Endothelial cell (in vitro differentiated cells): ENCODE measurements at regions not wholly inside any gene's neighbourhood (a gene's known extent, or its start where the extent isn't known, plus 50 kb on each side); places are given as distances from the start of the nearest gene placed in this dataset.
A peak's percentile ranks its signal among the peaks of the same experiment; 100 is the strongest.

Source experiments
- DNase-seq: peaks from one replicate; pipeline ENCODE4 v3.0.0; 2021; ENCODE audit warnings: low spot score
- H3K27ac Mint-ChIP-seq: one replicate; pipeline ENCODE4 v1.8.0; 2021; ENCODE audit warnings: mixed read lengths, inconsistent platforms; ENCODE audit not compliant: unreplicated experiment
- H3K27me3 Mint-ChIP-seq: one replicate; pipeline ENCODE4 v1.8.0; 2021; ENCODE audit warnings: mild to moderate bottlenecking, moderate library complexity, mixed read lengths, inconsistent platforms; ENCODE audit not compliant: unreplicated experiment
- H3K36me3 Mint-ChIP-seq: one replicate; pipeline ENCODE4 v1.8.0; 2021; ENCODE audit warnings: mild to moderate bottlenecking, low read depth, mixed read lengths, inconsistent platforms; ENCODE audit not compliant: unreplicated experiment
- H3K4me1 Mint-ChIP-seq: one replicate; pipeline ENCODE4 v1.8.0; 2021; ENCODE audit warnings: mild to moderate bottlenecking, mixed read lengths, inconsistent platforms; ENCODE audit not compliant: unreplicated experiment
- H3K4me3 Mint-ChIP-seq: one replicate; pipeline ENCODE4 v1.8.0; 2021; ENCODE audit warnings: mild to moderate bottlenecking, mixed read lengths, inconsistent platforms; ENCODE audit not compliant: unreplicated experiment
- H3K9me3 Mint-ChIP-seq: one replicate; pipeline ENCODE4 v1.8.0; 2021; ENCODE audit warnings: mixed read lengths, inconsistent platforms; ENCODE audit not compliant: unreplicated experiment
- TF ChIP-seq, protein P1 (sequence below): fragments of 200-600 bp; sonication (generic); IDR thresholded peaks from one replicate; pipeline ENCODE4 v1.5.0; 2021; ENCODE audit warnings: antibody characterized with exemption; ENCODE audit not compliant: unreplicated experiment

DNA sequence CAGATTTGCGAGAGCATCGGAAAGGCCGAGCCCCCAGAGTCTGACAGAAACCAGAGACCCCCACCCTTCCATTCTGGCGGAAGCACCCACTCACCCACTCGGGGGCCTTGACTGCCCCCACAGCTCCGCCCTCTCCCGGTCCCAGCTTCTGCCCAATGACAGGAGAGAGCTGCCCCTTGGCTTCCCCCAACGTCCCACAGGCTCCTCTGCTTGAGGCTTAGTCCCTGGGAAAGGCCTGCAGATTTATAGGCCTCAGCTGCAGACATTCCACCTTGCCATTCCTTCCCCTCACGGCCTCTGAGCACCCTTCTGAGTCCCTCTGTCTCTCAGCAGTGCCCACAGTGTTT, 125.0 kb upstream of the NCAM1 start:
- Mint-ChIP-seq H3K4me1 (peaks cover 8% of the 10 kb centered on the region), H3K9me3 (no peaks in the 10 kb centered on the region), H3K27me3 (no peaks in the 10 kb centered on the region), H3K36me3 (no peaks in the 10 kb centered on the region), H3K4me3 (no peak overlapping the region), H3K27ac (no peak overlapping the region)
- TF ChIP-seq, protein P1, sequence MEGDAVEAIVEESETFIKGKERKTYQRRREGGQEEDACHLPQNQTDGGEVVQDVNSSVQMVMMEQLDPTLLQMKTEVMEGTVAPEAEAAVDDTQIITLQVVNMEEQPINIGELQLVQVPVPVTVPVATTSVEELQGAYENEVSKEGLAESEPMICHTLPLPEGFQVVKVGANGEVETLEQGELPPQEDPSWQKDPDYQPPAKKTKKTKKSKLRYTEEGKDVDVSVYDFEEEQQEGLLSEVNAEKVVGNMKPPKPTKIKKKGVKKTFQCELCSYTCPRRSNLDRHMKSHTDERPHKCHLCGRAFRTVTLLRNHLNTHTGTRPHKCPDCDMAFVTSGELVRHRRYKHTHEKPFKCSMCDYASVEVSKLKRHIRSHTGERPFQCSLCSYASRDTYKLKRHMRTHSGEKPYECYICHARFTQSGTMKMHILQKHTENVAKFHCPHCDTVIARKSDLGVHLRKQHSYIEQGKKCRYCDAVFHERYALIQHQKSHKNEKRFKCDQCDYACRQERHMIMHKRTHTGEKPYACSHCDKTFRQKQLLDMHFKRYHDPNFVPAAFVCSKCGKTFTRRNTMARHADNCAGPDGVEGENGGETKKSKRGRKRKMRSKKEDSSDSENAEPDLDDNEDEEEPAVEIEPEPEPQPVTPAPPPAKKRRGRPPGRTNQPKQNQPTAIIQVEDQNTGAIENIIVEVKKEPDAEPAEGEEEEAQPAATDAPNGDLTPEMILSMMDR: no peak
- DNase-seq: no peak

DNA sequence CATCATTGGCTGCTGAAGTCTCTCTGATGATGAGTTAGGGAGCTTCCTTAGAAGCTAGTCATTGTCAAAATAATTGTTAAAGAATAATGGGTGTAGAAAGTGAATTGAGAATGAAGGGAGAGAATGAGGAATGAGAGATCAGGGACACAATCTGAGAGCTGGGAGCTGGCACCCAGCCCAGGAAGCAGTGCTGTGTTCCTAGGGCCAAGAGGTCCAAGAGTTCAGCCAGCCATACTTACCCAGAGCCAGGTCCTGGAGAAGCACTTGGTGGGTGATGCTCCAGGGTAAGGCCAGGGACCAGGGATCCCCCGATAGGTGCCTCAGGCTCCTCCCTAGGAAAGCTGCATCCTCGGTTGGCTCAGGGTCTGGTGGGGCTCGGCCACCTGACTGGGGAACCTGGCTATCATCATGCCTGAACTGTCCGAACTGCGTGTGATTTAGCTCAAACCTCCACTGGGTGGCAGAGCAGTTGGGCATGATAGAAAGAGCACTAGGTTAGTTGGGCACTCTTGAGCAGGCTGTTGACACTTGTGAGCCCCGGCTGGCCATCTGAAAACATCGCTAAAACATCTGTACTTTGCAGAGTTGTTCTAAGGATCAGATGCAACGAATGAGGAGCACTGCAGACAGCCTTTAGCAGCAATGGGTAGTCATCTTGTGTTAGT, 123.9 kb upstream of the NCAM1 start:
- no peak overlapping the region for H3K27ac Mint-ChIP-seq
- no peaks in the 10 kb centered on the region for H3K27me3 Mint-ChIP-seq
- H3K4me1 Mint-ChIP-seq: peaks cover 8% of the 10 kb centered on the region
- TF ChIP-seq, protein P1: no peak
- H3K4me3 Mint-ChIP-seq: no peak overlapping the region
- no peaks in the 10 kb centered on the region for H3K9me3 Mint-ChIP-seq
- DNase-seq: peak; percentile 8
- no peaks in the 10 kb centered on the region for H3K36me3 Mint-ChIP-seq

DNA sequence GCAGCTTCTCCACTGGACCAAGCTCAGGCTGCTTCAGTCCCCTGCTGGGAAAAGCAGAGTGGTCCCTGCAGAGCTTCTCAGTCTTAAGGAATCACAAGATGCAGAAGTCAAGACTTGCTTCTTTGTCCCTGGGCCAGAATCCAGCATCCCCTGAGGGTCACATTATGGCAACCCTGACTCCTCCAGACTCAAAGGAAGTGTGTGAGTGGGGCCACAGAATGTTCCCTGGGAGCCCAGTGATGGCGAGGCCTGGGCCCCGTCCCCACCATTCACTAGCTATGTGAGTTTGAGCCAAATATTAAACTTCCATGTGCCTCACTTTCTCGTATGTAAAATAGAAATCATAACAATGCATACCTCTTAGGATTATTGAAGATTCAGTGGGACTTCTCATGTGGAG, 122.2 kb upstream of the NCAM1 start:
- H3K9me3 Mint-ChIP-seq: no peaks in the 10 kb centered on the region

DNA sequence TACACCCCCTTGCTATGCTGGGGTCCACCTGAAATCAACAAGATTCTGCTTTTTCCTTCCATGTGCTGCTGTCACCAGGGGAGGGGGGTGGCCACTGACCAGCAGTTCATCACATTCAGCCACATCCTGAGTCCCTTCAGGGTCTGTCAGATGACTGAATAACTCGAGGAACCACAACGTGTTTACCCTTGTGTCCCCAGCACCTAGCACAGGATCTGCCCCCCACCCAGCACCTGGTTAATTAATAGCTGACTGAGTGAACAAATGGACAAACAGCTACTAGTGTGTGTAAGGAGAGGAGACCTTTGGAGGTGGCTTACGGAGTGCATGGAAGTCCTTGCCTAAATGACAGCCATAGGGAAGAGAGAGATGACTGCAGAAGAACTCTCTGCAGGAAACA, 119.5 kb upstream of the NCAM1 start:
- no peaks in the 10 kb centered on the region for H3K9me3 Mint-ChIP-seq
- no peaks in the 10 kb centered on the region for H3K36me3 Mint-ChIP-seq
- H3K4me1 Mint-ChIP-seq: no peaks in the 10 kb centered on the region
- H3K27ac Mint-ChIP-seq: no peak overlapping the region
- no peak for DNase-seq
- TF ChIP-seq, protein P1: no peak
- no peak overlapping the region for H3K4me3 Mint-ChIP-seq
- H3K27me3 Mint-ChIP-seq: peaks cover 2% of the 10 kb centered on the region

More for the DNA sequence above, 122.2 kb upstream of the NCAM1 start:
- DNase-seq: no peak
- TF ChIP-seq, protein P1: no peak
- Mint-ChIP-seq H3K4me1 (peaks cover 7% of the 10 kb centered on the region), H3K36me3 (no peaks in the 10 kb centered on the region), H3K27me3 (no peaks in the 10 kb centered on the region), H3K27ac (no peak overlapping the region), H3K4me3 (no peak overlapping the region)

DNA sequence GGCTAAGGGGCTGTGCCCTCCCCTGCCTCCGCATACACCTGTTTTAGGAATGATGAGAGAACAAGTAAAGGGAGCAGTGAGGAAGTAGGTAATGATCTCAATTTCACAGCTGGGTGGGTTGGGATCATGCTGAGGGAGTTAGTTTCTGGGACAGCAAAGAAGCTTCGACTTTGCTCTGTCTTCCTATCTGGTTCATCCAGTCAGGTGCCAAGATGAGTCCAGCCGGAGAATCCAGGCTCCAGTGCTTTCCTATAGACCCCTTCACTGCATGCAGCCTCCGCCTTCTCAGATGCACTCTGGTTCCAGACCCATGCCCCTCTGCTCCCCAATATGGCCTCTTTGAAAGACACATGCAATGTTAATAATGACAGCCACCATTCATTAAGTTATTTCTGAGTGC, 119.1 kb upstream of the NCAM1 start:
- TF ChIP-seq, protein P1: no peak
- Mint-ChIP-seq H3K27ac (no peak overlapping the region), H3K4me1 (no peaks in the 10 kb centered on the region), H3K4me3 (no peak overlapping the region), H3K9me3 (no peaks in the 10 kb centered on the region), H3K27me3 (peaks cover 2% of the 10 kb centered on the region), H3K36me3 (no peaks in the 10 kb centered on the region)
- no peak for DNase-seq
